Omental fat pad (tissue), 3 donors: ENCODE measurements at regions not wholly inside any gene's neighbourhood (a gene's known extent, or its start where the extent isn't known, plus 50 kb on each side); places are given as distances from the start of the nearest gene placed in this dataset.
"Not testable (repeated sequence)": the region's sequence is repeated elsewhere in the genome, so short reads cannot be mapped to it uniquely, and the experiment has no call there.

Source experiments
- ATAC-seq: fragments of 150-250 bp; one replicate; pipeline ENCODE4 v1.9.1; 2016; ENCODE audit warnings: mild to moderate bottlenecking, moderate library complexity; ENCODE audit not compliant: low FRiP score
- DNase-seq: peaks from one replicate; pipeline ENCODE4 v3.0.0-alpha.2; 2019; ENCODE audit warnings: low spot score
- TF ChIP-seq, protein P1 (sequence below), 3 donors: fragments of 450-650 bp; IDR thresholded peaks; one replicate each; pipeline ENCODE4 v1.5.1; 2016 to 2017; ENCODE audit warnings: antibody characterized with exemption in 3 of 3, mild to moderate bottlenecking in 3 of 3, moderate library complexity in 2 of 3

GRCh38 chr3:170657312-170657711 is 71.4 kb upstream of the SLC7A14 start:
- no peak for ATAC-seq

DNA sequence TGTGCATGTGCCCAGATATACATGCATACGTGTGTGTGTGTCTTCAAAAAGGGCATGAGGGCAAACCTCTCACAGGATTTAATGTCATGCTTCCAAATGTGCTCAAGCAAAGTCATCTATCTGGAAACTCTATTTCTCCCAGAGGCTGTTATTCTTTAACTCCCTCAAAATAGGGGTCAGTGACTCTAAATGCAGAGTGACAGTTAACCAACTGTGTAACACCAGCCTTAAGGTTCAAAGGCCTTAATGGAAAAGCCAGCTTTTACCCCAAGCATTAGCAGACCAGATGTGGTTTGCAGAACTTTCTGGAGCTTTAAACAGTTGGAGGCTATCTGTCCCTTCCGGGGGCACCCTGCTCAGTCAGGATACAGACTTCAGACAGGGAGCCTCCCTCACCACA is 70.4 kb upstream of the SLC7A14 start:
- ATAC-seq (no peak), DNase-seq (no peak)
- TF ChIP-seq, protein P1, sequence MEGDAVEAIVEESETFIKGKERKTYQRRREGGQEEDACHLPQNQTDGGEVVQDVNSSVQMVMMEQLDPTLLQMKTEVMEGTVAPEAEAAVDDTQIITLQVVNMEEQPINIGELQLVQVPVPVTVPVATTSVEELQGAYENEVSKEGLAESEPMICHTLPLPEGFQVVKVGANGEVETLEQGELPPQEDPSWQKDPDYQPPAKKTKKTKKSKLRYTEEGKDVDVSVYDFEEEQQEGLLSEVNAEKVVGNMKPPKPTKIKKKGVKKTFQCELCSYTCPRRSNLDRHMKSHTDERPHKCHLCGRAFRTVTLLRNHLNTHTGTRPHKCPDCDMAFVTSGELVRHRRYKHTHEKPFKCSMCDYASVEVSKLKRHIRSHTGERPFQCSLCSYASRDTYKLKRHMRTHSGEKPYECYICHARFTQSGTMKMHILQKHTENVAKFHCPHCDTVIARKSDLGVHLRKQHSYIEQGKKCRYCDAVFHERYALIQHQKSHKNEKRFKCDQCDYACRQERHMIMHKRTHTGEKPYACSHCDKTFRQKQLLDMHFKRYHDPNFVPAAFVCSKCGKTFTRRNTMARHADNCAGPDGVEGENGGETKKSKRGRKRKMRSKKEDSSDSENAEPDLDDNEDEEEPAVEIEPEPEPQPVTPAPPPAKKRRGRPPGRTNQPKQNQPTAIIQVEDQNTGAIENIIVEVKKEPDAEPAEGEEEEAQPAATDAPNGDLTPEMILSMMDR (IDR thresholded peaks at IDR 0.05): no peak

More at GRCh38 chr3:170657312-170657711, 71.4 kb upstream of the SLC7A14 start:
- TF ChIP-seq, protein P1 (IDR thresholded peaks at IDR 0.05): no peak
- DNase-seq: no peak

DNA sequence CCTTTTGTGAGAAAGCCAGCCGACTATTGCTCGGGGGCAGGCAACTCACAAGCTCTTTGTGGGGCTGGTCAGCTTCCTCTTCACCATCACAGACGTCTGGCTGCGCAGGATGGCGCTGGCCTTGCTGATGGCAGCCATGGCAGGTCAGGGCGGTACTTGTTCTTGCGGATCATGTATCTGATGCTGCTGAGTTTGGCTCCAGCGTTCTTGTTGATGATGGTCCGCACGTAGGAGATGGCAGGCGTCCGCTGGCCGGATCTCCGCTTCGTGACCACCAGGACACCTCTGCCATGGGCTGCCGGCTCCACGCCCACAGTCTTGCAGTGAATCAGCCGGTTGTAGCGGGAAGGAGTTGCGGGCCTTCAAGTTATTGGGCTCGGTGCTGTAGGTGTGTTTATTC is 67.9 kb upstream of the SLC7A14 start:
- no peak for DNase-seq
- TF ChIP-seq, protein P1 (IDR thresholded peaks at IDR 0.05): no peak
- no peak for ATAC-seq

DNA sequence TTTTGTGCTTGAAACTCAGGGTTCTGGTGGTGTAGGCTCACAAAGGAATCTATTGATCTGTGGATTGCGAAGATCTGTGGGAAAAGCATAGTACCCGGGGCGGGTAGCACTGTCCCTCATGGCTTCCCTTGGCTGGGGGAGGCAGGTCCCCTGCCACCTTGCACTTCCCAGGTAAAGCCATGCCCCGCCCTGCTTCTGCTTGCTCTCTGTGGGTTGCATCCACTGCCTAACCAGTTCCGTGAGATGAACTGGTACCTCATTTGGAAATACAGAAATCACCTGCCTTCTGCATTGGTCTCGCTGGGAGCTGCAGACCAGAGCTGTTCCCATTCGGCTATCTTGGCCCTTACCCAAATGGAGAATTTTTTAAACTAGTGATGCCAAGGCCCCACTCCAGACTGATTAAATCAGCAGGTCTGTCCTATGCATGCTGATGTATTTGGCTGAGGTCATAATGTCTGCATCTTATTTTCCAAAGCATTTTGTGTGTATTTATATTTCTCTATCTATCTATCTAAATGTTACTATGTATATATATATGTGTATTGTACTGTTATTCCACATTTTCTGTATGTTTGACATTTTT is 65.5 kb upstream of the SLC7A14 start:
- TF ChIP-seq, protein P1 (IDR thresholded peaks at IDR 0.05): no peak
- DNase-seq: no peak
- no peak for ATAC-seq

- not testable (repeated sequence) for DNase-seq, ATAC-seq
These were observed 64.7 kb upstream of the SLC7A14 start for GRCh38 chr3:170650557-170650956.

GRCh38 chr3:170644711-170645110 is 58.8 kb upstream of the SLC7A14 start:
- TF ChIP-seq, protein P1 (IDR thresholded peaks at IDR 0.05): no peak
- DNase-seq: no peak
- no peak for ATAC-seq

GRCh38 chr3:170643831-170644230 is 58.0 kb upstream of the SLC7A14 start:
- TF ChIP-seq, protein P1 (IDR thresholded peaks at IDR 0.05): no peak
- ATAC-seq (no peak), DNase-seq (no peak)
